Non-pigmented ciliary epithelial cell (primary cell): ENCODE measurements at regions not wholly inside any gene's neighbourhood (a gene's known extent, or its start where the extent isn't known, plus 50 kb on each side); places are given as distances from the start of the nearest gene placed in this dataset.

ENCODE experiments used
- DNase-seq: peaks from one replicate; pipeline ENCODE4 v3.0.0-alpha.2; 2010; ENCODE audit warnings: low read depth

GRCh38 chr2:16317211-16317830 is 348.3 kb downstream of the CYRIA start:
- no peak for DNase-seq

DNA sequence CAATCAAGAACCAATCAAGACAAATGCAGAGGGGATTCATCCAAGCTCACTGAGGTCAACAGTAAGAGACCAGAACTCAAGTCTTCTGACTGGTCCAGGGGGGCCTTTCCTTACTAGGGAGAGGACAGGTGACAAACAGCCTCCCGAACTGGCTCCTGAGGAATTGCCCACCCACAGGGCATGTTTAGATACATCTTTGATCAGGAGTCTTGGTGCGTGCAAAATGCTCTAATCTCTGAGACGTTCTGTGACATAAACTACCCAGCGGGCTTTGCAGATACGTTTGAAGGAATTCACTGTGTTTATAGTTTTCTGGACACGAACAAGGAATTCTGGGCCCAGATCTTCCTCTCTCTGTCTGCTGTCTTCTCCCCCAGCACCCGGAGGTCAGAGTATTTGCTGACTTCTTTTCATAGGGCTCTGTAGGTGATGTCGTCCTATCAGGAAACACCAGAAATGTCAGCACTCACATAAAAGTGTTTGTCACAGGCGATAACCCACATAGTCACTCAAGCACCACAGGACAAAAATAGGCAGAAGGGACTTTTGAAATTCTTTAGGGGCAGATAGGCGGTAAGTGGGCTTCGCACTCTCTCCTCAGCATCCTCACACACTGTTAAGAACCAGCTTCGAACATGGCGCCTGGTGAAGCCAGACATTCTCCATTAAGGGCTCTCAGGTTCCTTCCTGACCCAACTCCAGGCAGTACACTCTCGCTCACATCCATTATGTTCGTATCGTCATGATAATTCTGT is 349.0 kb downstream of the CYRIA start:
- no peak for DNase-seq

GRCh38 chr2:16315908-16316307 is 349.7 kb downstream of the CYRIA start:
- DNase-seq: no peak

DNA sequence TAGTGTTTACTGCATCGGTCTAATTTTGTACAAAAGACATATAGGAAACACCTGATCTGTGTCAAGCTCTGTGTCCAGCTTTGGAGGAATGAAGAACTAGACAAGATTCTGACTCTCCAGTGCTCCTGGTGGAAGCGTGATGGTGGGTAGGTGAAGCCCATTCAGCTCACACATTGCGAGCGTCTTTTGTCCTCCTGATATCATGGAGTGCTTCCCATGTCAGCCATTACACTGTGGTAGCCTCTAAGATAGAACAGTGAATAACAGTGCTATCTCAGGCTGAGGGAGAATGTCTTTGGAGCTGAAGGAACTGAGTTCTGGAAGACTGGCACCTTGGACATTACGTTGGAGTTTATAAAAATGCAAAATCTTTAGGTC is 350.2 kb downstream of the CYRIA start:
- no peak for DNase-seq

GRCh38 chr2:16314691-16315457 is 350.8 kb downstream of the CYRIA start:
- DNase-seq: no peak

DNA sequence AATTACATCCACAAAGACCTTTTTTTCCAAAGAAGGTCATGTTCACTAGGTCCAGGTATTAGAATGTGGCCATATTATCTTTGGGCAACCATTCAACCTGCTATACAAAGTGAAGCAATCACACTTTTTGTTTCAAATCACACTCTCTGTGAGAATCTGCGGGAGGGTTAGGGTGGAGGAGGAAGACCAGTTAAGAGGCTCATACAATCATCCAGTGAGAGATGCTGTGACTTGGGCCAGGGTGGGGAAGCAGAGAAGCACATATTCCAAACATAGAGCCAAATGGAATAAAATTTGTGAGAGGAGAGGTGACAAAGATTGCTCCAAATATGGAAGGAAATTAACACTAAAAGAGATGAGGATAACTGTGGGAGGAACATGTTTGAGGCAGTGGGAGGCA is 351.6 kb downstream of the CYRIA start:
- DNase-seq: no peak

DNA sequence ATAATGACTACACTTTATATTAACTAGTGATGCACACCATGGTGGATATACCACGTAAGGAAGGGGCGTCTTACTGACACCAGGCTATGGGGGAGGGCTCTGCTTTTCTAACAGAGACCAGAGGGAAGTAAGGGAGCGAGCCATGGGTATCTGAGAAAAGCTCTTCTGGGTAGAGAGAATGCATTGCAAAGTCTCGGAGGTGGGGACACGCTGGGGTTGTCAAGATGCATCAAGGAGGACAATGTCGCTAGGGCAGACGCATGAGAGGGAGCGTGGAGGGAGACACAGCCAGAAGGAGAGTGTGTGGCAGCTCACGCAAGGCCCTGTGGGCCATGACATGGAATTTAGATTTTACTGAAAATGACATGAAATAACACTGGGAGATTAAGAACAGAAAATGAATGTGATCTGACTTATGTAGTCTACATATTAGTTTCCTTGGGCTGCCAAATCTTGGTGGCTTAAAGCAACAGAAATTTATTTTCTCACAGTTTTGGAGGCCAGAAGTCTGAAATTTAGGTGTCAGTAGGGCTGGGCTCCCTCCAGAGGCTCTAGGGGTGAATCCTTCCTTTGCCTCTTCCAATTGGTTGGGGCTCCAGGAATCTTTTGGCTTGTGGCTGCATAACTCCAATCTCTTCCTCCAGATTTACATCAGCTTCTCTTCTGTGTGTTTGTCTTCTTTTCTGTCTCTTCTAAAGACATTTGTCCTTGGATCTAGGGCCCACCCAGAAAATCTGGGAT is 352.2 kb downstream of the CYRIA start:
- DNase-seq: no peak

DNA sequence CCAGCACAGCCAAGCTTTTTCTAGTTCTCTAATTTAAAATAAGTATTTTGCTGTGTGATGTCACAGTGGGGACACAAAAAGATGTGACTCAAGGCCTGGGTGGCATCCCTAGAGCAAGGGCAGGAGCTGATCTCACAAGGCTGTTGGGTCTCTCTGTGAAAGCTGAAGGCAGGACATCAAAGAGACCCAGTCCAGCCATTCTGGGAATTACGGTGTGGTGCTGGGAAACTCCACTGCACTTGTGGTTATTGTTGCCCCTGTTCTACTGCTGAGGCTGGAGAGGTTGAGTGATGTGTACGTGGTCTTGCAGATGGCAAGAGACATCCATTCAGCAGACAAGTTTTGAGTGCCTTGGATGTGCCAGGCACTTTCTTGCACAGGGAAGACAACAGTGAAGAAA is 352.9 kb downstream of the CYRIA start:
- no peak for DNase-seq

GRCh38 chr2:16311521-16312440 is 353.9 kb downstream of the CYRIA start:
- DNase-seq: no peak

DNA sequence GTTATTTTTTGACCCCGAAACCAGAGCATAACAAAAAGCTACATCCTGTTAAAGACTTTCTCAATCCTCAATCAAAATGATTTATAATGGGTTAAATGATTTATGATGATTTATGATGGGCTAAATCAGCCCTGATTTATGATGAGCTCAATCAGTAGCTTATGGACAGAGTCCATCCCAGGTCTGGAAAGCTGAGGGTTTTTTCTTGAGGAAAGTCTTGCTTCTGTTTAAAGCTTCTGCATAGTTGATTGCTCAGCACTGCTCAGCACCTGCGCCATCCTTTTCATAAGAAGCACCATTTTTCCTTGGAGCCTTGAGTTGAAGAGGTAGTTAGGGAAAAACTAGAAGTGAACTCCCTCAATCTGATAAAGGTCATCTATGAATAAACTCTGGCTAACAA is 356.8 kb downstream of the CYRIA start:
- DNase-seq: no peak

DNA sequence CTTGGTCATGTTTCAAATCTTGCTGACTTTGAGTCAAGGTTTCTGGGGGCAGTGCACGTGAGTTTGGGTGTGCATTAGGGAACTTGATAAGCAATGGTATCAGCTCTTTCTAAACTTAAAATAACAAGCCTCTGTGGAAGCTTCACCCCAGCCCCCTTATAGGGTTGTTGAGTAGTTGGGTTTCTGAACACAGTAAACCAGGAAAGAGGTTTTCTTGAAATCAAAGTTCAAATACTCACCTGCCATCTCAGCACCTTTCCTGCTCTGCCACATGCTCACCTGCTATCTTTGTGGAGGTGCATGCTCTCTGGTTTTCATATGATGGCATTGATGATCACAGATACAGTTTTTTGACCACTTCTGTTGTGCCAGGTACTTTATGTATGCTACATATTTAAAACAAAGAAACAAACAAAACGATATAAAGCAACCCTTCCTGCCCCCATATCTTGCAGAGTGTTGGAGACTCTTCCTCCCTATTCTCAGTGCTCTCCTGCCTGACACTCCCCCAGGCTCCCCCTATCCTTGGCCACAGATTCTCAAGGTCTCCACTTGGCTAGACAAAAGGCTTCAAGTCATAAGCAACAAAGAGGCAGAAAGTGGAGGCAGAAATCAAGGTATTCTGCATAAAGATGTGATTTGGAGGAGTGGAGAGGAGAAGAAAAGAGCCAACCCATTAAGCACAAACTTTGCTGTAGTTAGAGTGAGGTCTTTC is 360.6 kb downstream of the CYRIA start:
- DNase-seq: no peak

DNA sequence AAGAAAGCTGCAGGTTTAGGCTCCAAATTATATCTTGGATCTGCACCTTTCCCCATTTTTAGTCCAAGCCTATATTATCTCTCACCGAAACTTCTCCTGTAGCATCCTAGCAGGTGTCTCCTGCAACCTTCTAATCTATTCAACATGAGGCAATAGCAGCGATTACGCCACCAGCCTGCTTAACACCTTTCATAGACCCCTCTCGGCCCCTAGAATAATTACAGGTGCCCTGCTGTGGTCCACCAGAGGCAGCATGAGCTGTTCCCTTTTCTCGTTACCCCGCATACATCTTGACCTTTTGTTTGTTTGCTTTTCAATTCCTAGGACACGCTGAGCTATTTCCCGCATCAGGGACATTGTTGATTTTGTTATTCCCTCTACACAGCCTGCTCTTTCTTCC is 361.9 kb downstream of the CYRIA start:
- DNase-seq: no peak

- no peak for DNase-seq
These were observed 362.4 kb downstream of the CYRIA start for GRCh38 chr2:16303273-16303577.

DNA sequence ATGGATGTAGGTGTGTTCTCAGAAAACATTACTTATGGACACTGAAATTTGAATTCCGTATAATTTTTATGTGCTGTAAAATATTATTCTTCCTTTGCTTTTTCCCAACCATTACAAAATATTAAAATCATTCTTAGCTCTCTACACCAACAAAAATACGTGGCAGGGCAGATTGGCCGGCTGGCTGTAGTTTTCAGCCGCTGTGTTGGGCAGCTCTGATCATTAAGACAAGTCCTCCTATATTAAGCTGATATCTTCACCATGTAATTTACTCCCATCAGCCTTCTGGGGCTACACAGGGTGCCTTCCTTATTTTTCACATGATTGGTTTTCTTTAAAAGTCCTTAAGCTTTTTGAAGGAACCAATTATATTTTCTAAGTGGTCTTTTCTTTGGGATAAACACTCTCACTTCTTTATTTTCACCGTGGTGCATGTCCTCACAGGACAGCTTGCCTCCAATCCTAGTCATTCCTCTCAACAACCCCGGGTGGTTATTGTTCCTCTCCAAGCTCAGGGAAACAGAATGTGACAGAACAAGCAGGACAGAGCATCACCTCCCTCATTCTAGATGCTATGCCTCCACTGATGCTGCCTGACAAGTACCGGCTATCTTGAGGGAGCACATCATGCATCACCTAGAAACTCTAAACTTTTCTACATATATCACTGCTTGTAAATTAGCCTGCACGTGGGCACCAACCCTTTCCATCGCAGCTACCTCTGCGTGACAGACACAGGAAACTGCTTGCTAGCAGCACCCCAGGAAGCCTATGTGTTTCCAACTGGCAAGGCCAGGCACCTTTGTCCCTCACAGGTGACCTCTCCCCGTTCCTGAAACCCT is 362.3 kb downstream of the MYCN start:
- no peak for DNase-seq

DNA sequence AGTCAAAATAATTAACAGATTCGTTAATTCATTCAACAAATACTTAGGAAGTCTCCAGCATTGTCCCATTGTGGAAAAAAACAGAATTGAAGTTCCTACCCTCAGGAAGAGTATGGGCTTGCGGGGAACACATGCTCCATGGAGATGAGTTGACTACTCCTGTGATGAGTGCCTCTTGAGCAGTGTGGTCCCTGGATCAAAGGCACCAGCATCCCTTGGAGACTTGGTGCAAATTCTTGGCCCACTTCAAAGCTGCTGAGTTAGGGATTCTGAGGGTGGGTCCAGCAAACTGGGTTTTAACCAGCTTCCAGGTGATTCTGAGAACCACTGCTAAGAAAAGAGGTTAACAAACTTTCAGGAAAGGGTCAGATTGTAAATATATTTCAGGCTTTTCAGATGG is 361.6 kb downstream of the MYCN start:
- no peak for DNase-seq

DNA sequence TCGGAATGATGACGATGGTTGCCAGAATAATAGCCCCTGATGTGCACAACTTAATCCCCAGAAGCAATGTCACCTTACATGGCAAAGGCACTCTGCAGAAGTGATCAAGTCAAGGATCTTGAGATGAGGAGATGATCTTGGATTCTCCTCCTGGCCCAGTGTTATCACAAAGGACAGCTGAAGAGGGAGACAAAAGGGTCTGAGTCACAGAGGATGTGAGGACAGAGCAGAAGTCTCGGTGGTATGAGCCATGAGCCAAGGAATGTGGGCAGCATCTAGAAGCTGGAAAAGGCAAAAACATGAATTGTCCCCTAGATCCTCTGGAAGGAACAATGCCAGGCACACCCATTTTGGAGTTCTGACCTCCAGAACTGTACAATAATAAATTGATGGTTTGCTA is 358.5 kb downstream of the MYCN start:
- DNase-seq: no peak

DNA sequence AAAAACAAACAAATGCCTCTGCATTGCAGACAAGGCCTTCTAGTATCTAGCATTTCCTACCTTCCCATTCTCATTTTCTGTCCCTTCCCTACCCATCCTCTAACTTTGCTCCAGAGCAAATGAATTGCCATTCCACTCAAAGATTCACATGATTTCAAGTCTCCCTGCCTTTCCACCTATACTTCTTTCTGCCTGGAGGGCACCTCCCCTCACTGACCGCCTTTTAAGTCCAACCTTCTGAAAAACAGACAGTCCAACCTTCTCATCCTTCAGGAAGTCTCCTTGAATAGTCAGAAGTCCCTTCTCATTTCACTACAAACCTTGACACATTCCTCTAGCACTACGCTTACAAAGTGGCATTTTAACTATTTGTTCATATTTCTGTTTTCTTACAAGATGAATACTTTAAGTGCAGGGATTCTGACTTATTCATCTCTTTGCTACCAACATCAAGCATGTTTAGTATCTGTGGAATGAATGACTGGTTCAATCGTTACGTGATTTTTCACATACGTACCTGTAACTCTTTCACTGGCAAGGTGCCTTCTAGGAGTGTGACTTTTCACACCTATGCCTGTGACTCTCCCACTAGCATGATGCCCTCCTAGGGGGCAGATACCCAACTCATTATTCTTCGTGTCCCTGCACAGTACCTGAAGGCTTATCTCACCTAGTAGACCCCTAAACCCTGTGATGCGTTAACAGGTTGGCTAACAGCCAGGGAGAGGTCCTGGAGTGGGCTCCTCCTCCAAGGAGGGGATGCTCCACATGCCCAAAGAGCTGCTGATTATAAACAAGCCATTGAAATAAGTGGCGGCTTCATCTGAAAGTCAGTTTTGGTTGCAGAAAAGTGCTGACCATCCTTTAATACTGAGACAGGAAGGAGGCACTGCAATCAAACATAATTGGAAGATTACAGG is 356.2 kb downstream of the MYCN start:
- DNase-seq: no peak

- no peak for DNase-seq
These were observed 355.6 kb downstream of the MYCN start for GRCh38 chr2:16296038-16296290.

- DNase-seq: no peak
These were observed 354.4 kb downstream of the MYCN start for GRCh38 chr2:16294791-16295190.
